ENCODE measurements at regions not wholly inside any gene's neighbourhood (a gene's known extent, or its start where the extent isn't known, plus 50 kb on each side); places are given as distances from the start of the nearest gene placed in this dataset.
"Not testable (repeated sequence)": the region's sequence is repeated elsewhere in the genome, so short reads cannot be mapped to it uniquely, and the experiment has no call there.

- TF ChIP-seq CTCF, POLR2A (IDR thresholded peaks at IDR 0.05): not testable (repeated sequence)
These were observed 185.6 kb downstream of the TBC1D2B start for GRCh38 chr15:77891862-77892261.
